CD4-positive, alpha-beta T cell treated with Interleukin-10 for 1 hour (primary cell): ENCODE measurements at regions not wholly inside any gene's neighbourhood (a gene's known extent, or its start where the extent isn't known, plus 50 kb on each side); places are given as distances from the start of the nearest gene placed in this dataset.
"Not testable (repeated sequence)": the region's sequence is repeated elsewhere in the genome, so short reads cannot be mapped to it uniquely, and the experiment has no call there.

ENCODE experiments used
- DNase-seq: peaks from one replicate; pipeline ENCODE4 v3.0.0-alpha.2; 2020

DNA sequence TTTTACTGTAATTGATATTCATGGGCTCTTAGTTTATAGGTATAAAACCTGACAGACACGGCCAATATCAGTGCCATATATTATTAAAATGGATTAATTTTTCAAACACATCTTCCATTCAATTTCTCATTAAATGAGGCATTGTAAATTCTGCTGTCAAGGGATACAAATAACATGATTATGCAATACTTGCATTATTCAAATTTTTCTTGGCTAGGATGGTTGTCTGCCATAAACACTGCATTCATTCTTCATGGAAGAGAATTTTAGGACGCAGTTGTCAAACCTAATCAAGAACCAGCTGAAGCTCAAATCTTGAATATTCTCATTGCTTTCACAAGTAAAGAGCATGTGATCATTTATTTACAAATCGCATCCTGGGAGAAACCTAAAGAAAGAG is 255.6 kb downstream of the RDH14 start:
- DNase-seq = no peak

DNA sequence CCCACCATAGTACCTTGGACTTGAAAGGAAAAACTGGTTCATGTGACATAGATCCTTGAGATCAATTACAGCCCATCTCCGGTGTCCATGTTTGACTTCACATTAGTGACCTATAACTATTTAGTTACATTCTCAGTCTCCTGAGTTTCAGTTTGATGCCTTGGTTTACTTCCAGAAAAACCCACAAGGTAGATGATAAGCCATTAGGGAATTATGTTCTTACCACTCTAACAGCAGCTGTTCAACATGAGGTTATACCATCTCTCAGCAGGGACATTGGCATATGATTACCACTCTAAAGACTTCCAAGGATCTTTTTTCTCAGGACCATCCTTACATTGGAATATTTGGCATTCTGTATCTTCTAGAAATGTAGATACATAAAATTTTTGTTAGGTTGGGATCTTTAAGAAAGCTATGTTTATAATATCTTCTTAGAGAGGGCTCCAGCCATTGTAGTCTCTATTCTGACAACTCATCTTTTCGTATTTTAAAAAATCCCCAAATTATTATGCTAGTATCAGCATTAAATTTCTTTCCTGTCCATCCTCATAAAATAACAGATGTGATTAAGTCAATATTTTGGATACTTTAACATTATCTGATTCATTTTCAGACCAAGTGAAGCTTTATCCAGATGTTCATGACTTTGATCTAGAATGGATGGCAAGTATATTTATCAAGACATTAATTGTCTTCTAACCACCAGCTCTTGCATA is 258.9 kb downstream of the RDH14 start:
- no peak for DNase-seq

DNA sequence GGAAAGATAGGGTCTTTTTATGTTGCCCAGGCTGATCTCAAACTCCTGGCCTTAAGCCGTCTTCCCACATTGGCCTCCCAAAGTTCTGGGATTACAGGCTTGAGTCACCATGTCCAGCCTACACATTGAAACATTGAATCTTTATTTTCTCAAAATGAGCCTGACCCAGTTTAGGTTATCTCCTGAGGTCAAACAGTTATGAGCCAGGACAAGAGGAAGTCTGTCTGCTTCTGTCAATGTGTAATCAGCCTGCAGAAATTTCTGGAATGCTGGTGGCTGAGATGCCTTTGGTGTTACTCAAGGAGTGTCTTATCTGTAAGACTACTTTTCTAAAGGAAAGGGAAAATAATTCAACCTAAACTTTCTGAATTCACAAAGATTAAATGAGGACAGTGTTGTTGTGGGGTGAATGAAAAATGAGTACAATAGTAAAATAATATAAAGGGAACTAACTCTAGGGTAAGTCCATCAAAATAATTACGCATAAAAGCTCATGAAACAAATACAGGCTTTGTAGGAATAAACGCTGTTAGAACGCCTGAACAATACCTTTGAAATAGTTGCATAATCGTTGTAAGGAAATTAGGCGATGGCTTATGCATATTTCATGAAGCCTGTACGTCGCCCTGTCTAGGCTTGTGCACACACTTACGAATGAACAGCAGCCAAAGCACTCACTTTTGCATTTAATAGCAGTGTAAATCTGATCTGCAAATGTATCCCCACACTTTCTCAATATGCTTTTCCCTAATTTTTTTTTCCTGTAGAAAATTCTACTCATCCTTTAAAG is 260.8 kb downstream of the RDH14 start:
- DNase-seq = no peak

DNA sequence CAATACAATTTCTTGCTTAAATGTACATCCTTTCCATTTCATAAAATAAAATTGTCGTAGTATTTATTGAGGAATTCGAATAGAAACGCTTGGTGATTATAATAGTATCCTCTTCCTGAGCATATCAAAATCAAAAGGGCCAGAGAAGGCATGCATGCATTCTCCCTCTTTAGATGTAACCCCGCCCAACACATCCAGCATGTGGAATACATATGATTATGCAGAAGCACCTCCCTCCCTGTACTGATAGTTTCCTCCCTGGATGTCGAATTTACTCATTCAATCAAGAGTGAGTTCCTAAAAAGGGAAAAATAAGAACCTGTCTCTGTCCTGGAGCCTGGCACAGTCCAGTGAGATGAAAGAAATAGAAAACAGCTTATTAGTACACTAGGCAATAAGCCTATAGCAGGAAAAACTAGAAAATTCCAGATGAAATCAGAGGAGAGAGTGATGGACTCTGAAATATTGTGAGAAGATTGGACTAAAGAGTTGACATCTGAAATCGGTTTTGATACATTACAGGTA is 262.9 kb downstream of the RDH14 start:
- no peak for DNase-seq

DNA sequence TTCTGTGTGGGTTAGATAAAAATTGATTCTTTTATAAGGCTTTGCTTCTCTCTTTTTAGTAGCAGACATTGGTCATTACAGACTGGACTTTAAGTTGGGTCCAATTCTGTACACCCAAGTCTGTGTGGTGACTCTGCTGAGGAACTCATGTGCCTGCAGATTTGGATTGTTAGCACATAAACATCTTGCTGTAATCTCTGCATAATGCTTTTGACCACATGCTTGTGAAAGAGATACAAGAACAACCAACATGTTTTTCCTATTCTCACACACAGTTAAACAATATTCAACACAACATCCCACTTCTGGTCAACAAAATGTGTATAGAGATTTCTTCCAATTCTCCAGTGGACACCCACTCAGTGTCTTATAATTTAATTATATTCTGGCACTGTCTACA is 270.1 kb downstream of the RDH14 start:
- DNase-seq = no peak

DNA sequence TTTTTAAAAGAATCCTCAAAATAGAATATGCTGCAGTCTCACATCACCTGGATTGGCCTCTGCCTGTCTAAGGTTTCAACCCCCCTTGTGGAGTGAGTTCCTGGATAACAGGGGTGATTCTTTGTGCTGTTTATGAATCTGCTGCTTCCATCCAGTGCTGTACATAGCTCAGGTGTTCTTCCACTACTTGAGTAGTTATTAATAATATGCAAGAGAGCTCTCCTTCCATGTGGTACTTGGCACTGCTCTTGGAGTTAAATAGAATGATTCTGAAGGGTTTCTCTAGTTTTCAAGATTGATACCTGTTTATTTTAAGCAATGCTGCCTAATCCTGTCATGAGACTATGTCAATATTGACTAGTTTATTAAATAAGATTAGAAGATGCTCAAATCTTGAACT is 273.6 kb downstream of the RDH14 start:
- no peak for DNase-seq

DNA sequence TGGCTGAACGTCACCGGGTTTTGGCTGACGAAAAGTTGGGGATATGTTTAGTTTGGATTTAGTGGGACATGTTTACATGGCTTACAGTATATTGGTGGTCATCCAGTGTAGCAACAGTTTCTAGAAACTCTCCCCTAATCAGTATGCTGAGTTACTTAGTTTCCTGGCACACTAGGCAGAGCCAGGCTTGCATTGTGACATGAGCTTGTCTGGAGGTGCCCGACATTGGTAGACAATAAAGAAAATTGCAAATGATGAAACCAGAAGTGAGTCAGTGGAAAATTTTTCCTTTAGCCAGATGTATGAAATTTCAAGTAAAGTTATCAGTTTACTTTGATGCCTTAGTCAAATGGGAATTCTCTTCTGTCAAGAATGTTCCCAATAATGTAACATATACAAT is 276.1 kb downstream of the RDH14 start:
- DNase-seq = no peak

DNA sequence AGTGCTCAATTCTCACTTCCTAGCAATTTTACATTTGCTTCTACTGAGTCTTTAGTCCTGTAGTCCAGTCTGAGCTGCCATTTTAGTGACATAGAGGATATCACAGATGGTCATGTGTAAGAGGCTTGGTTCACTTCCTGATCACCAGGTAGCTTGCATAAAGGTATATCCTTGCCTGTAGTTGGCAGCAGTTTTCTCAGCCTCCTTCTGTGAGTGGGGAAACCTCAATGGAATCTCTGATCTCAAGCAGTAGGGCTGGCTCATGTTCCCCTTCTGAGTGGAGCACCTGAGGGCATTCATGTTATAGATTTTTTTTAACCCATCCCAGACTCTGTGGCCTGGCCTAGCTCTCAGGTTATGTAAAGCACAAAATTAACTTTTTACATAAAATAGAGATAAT is 278.4 kb downstream of the RDH14 start:
- no peak for DNase-seq

DNA sequence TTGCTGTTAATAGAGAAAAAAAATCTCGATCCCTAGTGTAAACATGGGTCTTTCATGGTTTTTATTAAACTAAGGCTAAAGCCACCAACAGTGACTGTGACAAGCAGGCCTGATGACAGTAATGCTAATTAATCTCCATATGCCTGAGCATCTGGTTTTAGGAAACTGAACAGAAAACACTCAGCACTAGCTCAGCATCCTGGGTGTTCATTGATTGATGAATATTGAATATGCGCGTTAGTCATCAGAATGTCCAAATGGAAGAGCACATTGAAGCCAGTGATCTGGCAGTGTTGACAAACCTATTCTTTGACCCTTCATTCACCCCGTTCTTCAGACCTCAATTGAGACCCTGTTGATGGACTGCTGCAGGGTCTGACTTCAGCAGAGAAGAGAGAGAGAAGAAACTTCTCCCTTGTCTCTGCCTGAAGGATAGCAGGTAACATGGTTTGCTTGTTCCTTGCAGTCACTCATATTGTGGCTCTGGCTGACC is 283.8 kb downstream of the RDH14 start:
- DNase-seq = no peak

DNA sequence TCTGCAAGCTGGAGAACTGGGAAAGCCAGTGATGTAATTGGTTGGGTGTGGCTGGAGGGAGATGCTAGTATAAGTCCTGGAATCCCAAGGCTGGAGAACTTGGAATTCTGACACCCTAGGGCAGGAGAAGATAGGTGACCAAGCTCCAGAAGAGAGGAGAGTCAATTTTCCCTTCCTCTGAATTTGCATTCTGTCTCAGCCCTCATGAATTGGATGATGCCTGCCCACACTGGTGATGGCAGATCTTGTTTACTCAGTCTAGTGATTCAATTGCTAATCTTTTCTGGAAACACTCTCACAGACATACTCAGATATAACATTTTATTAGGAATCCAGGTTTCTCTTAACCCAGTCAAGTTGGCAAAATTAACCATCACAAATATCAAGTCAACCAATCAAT is 287.2 kb downstream of the RDH14 start:
- DNase-seq = no peak

DNA sequence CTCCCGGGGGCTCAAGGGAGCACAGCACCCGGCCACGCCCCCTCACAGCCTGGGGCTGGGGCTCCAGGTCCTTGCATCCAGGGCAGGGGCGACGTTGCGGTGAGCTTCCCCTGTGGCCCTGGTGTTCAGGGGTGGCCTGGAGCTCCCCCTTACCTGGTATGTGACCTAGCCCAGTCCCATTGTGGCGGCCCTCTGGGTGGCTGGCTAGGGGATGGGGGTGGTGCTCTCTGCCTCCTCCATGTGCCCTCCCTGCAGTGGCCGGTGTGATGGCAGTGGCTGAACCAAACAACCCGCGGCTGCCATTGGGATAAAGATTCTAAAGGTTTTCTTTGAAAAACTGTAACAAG is 288.3 kb downstream of the RDH14 start:
- no peak for DNase-seq

DNA sequence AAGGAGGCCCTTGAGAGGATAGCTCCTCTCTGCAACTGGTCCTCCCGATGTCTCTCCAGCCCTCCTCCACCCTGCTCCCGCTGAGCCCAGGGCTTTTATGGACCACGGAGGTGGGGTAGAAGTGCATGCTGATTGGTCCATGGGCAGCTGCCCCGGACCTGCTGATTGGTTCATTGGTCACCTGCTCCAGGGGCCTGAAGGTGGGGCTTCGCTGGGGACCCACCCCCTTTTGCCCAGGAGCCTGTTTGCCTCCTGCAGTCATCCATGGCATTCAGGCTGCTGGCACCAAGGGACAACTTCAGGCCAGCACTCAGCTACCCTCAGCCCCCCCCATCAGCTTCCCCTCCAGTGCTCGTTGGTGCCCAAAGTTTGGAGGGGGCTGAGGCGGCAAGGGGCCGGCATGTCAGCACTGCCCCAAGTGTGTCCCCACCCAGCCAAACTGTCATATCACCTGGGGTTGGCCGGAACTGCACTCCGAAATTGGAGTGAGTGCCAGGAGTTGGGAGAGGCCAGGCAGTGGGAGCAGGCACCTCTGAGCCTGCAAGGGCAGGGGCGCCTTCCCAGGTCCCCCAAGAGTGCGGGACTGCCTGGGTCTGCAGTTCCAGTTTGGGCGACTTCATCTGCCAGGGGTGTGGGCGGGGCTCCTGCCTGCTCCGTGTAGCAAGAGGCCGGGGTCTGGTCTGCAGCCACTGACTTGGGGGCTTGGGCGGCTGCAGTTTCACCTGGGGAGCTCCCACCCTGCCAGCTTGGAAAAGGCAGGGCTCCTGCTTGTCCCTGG is 288.9 kb downstream of the RDH14 start:
- no peak for DNase-seq

DNA sequence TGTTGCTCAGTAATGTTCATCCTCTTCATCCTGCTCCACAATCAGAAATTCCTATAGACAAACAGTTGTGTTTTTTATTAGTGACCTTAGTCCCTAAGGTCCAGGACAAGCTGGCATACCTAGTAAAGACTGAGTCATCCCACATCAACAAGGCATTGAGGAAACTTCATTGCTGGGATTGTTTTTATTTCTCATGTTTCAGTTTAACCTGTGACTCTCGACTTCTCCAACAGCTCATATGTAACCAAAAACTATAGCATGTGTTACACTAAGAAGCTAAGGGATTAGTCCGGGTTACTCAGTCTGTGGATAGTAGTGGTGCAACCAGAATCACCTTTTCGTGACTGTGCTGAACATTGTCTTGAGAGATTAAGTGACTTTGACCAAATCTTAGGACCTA is 292.1 kb downstream of the RDH14 start:
- no peak for DNase-seq

DNA sequence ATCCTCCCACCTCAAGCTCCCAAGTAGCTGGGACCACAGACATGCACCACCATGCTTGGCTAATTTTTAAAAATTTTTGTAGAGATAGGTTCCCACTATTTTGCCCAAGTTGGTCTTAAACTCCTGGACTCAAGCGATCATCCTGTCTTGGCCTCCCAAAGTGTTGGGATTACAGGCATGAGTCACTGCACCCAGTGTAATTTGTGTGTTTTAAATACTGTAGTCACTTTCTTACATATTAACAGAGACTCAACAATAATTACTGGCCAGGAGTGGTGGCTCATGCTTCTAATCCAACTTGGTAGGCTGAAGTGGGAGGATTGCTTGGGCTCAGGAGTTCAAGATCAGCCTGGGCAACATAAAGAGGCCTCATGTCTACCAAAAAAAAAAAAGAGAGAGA is 293.0 kb downstream of the RDH14 start:
- no peak for DNase-seq

DNA sequence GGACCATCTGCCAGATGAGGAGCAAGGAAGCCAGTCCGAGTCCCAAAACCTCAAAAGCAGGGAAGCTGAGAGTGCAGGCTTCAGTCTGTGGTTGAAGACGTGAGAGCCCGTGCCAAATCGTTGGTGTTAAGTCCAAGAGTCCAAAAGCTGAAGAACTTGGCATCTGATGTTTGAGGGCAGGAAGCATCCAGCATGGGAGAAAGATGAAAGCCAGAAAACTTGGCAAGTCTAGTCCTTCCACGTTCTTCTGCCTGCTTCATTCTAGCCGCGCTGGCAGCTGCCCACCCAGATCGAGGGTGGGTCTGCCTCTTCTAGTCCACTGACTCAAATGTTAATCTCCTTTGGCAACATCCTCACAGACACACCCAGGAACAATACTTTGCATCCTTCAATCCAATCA is 293.8 kb downstream of the RDH14 start:
- DNase-seq = not testable (repeated sequence)

DNA sequence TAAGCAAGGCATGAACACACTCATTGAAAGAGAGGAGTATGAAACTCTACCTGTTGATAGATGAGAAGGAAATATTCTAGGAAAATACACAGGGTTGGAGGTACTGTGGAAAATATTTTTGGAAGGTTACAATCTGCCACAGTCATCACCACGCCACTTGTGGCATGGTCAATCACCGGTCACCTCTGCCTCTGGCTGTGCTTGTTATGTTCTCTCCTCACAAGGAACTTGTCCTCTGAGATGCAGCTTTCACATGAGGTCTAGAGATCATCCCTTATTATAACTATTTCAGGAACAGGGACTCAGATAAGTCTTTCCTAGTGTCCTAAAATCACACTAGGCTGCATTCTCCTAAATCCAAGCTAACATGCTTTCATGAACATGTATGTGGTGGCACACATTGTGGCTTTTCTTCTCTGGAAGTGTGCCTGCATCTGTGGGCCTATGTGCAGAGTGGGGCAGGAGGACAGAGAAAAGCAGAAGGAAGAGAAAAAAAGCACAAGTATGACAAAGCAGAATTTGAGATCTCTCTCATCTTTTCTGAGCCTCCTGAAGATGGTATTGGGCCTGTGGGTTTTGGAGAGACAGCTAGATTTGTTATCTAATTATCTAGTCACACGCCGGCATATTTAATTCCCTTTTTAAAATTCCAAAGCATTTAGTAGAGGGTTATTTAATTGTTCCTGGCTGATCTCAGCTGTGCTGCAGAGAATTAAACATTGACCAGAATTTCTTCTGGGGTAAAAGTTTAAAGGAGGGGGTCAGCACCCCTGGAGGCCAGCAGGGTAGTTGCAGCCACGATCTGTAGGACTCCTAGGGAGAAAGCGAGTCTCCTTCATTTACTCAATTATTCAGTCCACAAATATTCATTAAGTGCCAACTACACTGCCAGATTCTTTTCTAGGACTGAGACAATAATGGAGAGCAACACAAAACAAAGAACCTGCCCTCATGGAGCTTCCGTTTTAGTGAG is 294.6 kb downstream of the RDH14 start:
- DNase-seq = no peak

DNA sequence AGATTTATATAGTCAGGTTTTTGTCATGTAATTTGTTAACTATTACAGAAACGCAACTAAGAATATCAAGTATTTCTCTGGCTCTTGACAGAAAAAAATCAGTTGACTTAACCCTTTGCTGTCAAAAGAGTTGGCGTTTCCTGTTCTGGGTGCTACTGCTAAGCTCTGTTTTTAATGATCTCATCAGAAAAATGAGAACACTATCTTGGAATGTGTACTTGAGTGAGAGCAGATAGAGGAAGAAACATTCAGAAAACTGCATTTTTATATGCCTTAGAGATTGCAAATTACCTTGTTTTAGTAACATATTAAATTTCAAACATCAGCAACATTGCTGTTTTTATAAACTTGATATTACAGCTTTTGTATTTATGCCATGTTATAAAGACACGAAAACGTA is 297.9 kb downstream of the RDH14 start:
- no peak for DNase-seq

DNA sequence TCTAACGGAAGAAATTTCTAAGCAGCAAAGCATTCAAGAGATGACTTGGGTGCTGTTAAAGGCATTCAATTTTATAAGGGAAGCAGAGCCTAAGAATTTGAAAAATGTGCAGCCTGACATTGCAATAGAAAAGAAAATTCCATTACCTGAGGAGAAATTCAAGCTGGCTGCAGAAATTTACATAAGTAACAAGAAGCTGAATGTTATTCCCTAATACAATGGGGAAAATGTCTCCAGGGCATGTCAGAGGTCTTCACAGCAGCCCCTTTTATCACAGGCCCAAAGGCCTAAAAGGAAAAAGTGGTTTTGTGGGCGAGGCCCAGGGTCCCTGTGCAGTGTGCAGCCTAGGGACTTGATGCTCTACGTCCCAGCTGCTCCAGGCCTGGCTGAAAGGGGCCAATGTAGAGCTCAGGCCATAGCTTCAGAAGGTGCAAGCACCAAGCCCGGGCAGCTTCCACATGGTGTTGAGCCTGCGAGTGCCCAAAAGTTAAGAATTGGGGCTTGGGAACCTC is 306.7 kb downstream of the RDH14 start:
- no peak for DNase-seq

DNA sequence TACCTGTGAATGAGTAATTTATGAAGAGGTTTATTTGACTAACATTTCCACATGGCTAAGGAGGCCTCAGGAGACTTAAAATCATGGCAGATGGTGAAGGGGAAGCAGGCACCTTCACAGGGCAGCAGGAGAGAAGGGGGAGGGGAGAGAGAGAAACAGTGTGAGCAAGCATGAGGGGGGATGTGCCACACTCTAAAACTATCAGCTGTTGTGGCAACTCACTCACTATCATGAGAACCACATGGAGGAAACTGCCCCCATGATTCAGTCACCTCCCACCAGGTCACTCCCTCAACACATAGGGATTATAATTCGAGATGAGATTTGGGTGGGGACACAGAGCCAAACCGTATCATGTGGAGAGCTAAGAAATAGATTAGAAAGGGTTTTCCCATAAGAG is 309.0 kb downstream of the RDH14 start:
- no peak for DNase-seq

DNA sequence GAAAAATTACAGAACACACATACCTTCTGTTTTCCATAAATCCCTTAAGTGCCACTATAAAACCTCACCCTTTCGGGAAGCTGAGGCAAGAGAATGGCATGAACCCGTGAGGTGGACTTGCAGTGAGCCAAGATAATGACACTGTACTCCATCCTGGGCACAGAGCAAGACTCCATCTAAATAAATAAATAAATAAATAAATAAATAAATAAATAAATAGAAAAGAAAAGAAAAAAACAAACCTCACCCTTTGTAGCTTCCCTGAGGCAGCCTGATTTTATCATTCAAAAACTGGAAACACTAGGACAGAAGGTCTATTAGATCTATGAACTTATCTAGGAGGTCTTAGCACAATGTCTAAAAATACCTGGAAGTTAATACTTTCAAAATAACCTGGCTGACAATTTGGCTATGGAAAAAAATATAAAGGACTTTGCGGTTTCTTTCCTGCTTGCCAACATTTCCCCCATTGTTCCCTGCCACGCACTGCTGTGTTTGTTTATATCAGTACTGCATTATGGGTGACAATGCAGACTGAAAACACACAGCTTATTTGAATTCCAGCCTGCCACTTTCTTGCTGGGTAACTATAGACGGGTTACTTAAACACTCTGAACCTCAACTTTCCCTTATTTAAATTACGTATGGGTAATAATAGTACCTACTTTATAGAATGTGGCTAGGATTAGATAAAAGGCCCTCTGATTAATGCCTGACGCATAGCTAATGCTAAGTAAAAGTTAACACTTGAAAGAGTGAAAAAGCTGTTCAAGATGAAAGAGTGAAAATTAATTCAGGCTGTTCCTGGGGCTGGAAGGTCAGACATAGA is 313.0 kb downstream of the RDH14 start:
- no peak for DNase-seq

DNA sequence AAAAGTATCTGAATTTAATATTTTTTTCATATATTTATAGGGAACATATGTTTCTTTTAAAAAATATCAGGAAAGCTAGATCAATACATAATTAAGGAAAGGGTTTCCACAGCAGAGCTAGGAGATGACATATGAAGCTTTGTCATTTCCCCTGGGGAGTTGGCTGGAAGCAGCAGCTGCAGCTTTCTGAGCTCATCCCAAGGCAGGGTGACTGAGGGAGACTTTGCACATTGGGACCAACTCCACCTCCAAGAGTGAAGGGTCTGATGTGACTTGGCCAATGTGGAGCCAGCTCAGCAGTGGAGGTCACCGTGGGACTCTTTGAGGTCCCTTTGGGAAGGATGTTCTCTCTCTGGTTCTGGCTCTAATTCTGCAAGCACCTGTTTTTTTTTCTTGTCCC is 315.1 kb downstream of the RDH14 start:
- no peak for DNase-seq
